SU-DHL-6 (cell line): ENCODE measurements at regions not wholly inside any gene's neighbourhood (a gene's known extent, or its start where the extent isn't known, plus 50 kb on each side); places are given as distances from the start of the nearest gene placed in this dataset.
A peak's percentile ranks its signal among the peaks of the same experiment; 100 is the strongest.

Source experiments
- H2AFZ ChIP-seq: fragments of 200-600 bp; sonication (generic); 2 replicates; pipeline ENCODE4 v1.6.1; 2014; ENCODE audit warnings: low read depth, mild to moderate bottlenecking, moderate library complexity, mixed read lengths, antibody characterized with exemption, low read length; ENCODE audit not compliant: severe bottlenecking
- H3F3A ChIP-seq: fragments of 200-600 bp; shearing (Covaris generic); 2 replicates; pipeline ENCODE4 v1.6.0; 2016; ENCODE audit warnings: antibody characterized with exemption, mild to moderate bottlenecking; ENCODE audit not compliant: insufficient read depth
- H3K27ac ChIP-seq: fragments of 200-600 bp; sonication (generic); 2 replicates; pipeline ENCODE4 v1.5.1; 2016; ENCODE audit warnings: low read depth, mild to moderate bottlenecking, low read length, moderate library complexity, mixed read lengths
- H3K27me3 ChIP-seq: fragments of 200-600 bp; sonication (generic), shearing (Covaris generic); 2 replicates; pipeline ENCODE4 v1.6.0; 2014; ENCODE audit warnings: mild to moderate bottlenecking, low read length
- H3K36me3 ChIP-seq: fragments of 200-600 bp; sonication (generic); 2 replicates; pipeline ENCODE4 v1.6.1; 2014; ENCODE audit warnings: mild to moderate bottlenecking, low read length, mixed read lengths
- H3K4me2 ChIP-seq: fragments of 300-600, 200-600 bp; shearing (Covaris generic), sonication (generic); 2 replicates; pipeline ENCODE4 v1.6.0; 2014; ENCODE audit warnings: low read length, low read depth, mild to moderate bottlenecking; ENCODE audit not compliant: poor library complexity, severe bottlenecking
- H3K4me3 ChIP-seq: fragments of 200-600 bp; sonication (generic); 2 replicates; pipeline ENCODE4 v1.5.1; 2014; ENCODE audit warnings: antibody characterized with exemption, low read length, mild to moderate bottlenecking, mixed read lengths; ENCODE audit not compliant: insufficient read depth, poor library complexity, severe bottlenecking
- H3K79me2 ChIP-seq: fragments of 200-600 bp; sonication (generic); 2 replicates; pipeline ENCODE4 v1.6.1; 2014; ENCODE audit warnings: mild to moderate bottlenecking, low read length, moderate library complexity; ENCODE audit not compliant: insufficient read depth
- H3K9ac ChIP-seq: fragments of 200-600 bp; sonication (generic); 2 replicates; pipeline ENCODE4 v1.7.0; 2014; ENCODE audit warnings: mild to moderate bottlenecking, low read length
- H3K9me2 ChIP-seq: fragments of 200-600 bp; sonication (generic); replicated peaks from 2 replicates; pipeline ENCODE4 v1.6.1; 2014; ENCODE audit warnings: low read length; ENCODE audit not compliant: insufficient read depth
- H3K9me3 ChIP-seq: fragments of 200-600 bp; sonication (generic); 2 replicates; pipeline ENCODE4 v1.6.1; 2014; ENCODE audit warnings: low read length, mixed read lengths; ENCODE audit not compliant: insufficient read depth
- H4K20me1 ChIP-seq: fragments of 200-600 bp; sonication (generic); 2 replicates; pipeline ENCODE4 v1.6.1; 2014; ENCODE audit warnings: low read depth, mild to moderate bottlenecking, antibody characterized with exemption, low read length, moderate library complexity, mixed read lengths
- CTCF ChIP-seq: fragments of 200-600 bp; sonication (generic); IDR thresholded peaks from one replicate; pipeline ENCODE4 v1.5.1; 2017; ENCODE audit warnings: antibody characterized with exemption, mild to moderate bottlenecking, low read length, moderate library complexity; ENCODE audit not compliant: insufficient read depth, poor library complexity, severe bottlenecking
- EZH2phosphoT487 ChIP-seq: fragments of 200-600 bp; sonication (generic), shearing (Covaris generic); conservative IDR thresholded peaks from 2 replicates; pipeline ENCODE4 v1.6.1; 2018; ENCODE audit warnings: mild to moderate bottlenecking, antibody characterized with exemption, low read length, moderate library complexity, mixed read lengths

DNA sequence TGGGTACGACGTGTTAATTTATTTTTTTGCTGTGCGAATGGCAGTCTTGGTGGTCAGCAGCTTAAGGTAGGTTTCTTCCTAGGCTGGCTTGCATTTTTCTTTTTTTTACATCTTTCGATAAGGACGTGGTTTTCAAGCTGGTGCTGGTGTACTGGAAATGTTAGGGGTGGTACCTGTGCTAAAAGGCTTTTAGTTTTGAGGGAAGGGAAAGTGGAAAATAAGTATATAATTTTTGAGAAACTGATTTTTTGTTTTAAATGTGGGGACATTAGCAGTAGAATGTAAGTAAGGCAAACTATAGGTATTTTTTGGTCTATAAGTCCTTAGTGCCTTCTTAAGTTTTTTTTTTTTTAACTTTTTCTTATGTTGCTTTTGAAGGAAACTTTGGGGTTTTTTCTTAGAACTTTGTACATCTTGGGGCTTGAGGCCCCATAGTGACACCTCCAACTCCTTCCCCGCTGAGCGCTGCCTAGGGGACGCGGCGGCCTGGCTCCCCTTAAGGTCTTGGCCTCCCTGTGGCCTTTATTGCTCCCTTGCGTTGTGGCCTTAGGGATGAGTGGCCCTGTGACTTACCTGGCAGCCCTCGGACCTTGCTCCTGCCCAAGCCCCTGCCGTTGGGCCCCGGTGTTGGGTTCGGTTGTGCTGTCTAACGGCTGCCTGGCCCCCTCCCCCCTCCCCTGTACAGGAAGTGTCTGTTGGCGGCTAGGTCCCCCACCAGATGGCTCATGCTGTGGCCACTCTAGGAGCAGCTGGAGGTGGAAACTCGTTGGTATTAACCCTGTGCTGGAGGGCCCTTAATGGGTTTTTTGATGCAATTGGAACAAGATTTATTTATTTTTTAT, 88.0 kb upstream of the RPRML start:
- Histone ChIP-seq H3K36me3 (0 out of 2 replicates have a peak, but pooled peaks cover 3% of the 10 kb centered on the region), H4K20me1 (no peaks in the 10 kb centered on the region), H3K9me3 (no peaks in the 10 kb centered on the region), H3K9me2 (no peaks in the 10 kb centered on the region), H3K27me3 (no peaks in the 10 kb centered on the region), H3K79me2 (no peaks in the 10 kb centered on the region), H2AFZ (peak overlapping the region; percentile 39), H3K4me3 (peak overlapping the region; percentile 85), H3K27ac (peak overlapping the region; percentile 72), H3K9ac (peak overlapping the region; percentile 82), H3K4me2 (peak overlapping the region; percentile 85), H3F3A (peaks cover 19% of the 10 kb centered on the region; the same call in 1 of the 2 replicates)
- no peak for TF ChIP-seq CTCF

DNA sequence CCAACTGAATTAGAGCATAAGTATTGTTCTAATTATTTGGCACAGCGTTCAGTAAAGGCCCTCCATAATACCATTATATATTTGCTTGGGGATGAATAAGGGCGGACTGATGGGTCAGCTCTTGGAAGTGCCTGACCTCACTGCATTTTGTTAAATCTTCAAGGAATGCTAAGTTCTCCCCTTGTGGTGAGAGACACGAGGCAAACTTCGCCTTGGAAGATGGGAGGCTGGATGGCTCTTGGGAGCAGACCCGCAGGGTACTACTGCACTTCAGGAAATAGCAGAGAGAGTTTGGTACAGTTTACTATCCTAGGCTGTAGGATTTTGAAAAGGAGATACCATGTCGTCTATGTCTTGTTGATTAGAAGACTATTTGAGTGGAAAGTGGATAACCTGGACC, 87.0 kb upstream of the RPRML start:
- Histone ChIP-seq H3K4me2 (peak overlapping the region; percentile 85), H3K79me2 (no peaks in the 10 kb centered on the region), H3K9me3 (no peaks in the 10 kb centered on the region), H3K36me3 (0 out of 2 replicates have a peak, but pooled peaks cover 3% of the 10 kb centered on the region), H3K27ac (no peak overlapping the region), H2AFZ (no peak overlapping the region), H3F3A (peaks cover 19% of the 10 kb centered on the region; the same call in 1 of the 2 replicates), H3K9me2 (no peaks in the 10 kb centered on the region), H3K4me3 (no peak overlapping the region), H3K27me3 (no peaks in the 10 kb centered on the region), H3K9ac (no peak overlapping the region; the same call in 1 of the 2 replicates), H4K20me1 (no peaks in the 10 kb centered on the region)
- TF ChIP-seq CTCF (no peak), EZH2phosphoT487 (no peak)

DNA sequence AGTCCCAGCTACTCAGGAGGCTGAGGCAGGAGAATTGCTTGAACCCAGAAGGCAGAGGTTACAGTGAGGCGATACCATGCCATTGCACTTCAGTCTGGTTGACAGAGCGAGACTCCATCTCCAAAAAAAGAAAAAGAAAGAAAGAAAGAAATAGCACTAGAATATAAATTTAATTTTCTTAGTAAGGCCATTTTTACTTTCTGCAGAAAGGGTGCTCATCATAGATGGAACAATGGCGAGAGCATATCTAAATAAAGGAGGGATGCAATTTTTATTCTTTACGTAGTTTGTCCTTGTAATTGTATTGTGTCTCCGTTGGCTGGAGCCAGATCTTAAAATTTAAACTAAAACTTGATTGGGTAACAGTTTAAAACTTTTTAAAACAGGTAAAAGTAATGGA, 85.6 kb upstream of the RPRML start:
- no peak overlapping the region for H3K9ac ChIP-seq
- H2AFZ ChIP-seq: no peak overlapping the region
- H3K27me3 ChIP-seq: no peaks in the 10 kb centered on the region
- peaks cover 19% of the 10 kb centered on the region; the same call in 1 of the 2 replicates for H3F3A ChIP-seq
- 0 out of 2 replicates have a peak, but pooled peaks cover 3% of the 10 kb centered on the region for H3K36me3 ChIP-seq
- H3K9me2 ChIP-seq: no peaks in the 10 kb centered on the region
- no peak overlapping the region for H3K4me2 ChIP-seq
- no peaks in the 10 kb centered on the region for H4K20me1 ChIP-seq
- TF ChIP-seq CTCF (no peak), EZH2phosphoT487 (no peak)
- no peaks in the 10 kb centered on the region for H3K9me3 ChIP-seq
- H3K27ac ChIP-seq: no peak overlapping the region
- no peak overlapping the region for H3K4me3 ChIP-seq
- H3K79me2 ChIP-seq: no peaks in the 10 kb centered on the region
